ENCODE measurements at regions not wholly inside any gene's neighbourhood (a gene's known extent, or its start where the extent isn't known, plus 50 kb on each side); places are given as distances from the start of the nearest gene placed in this dataset.

GRCh38 chr18:77995593-77995992 lies 745.9 kb downstream of the GALR1 start:
- no peak for TF ChIP-seq BACH2 (CRISPR knock-in tag; IDR thresholded peaks at IDR 0.05; ENCODE audit: borderline replicate concordance)
- TF ChIP-seq OSR1 (CRISPR knock-in tag; IDR thresholded peaks at IDR 0.05) = no peak
- TF ChIP-seq, protein P1, sequence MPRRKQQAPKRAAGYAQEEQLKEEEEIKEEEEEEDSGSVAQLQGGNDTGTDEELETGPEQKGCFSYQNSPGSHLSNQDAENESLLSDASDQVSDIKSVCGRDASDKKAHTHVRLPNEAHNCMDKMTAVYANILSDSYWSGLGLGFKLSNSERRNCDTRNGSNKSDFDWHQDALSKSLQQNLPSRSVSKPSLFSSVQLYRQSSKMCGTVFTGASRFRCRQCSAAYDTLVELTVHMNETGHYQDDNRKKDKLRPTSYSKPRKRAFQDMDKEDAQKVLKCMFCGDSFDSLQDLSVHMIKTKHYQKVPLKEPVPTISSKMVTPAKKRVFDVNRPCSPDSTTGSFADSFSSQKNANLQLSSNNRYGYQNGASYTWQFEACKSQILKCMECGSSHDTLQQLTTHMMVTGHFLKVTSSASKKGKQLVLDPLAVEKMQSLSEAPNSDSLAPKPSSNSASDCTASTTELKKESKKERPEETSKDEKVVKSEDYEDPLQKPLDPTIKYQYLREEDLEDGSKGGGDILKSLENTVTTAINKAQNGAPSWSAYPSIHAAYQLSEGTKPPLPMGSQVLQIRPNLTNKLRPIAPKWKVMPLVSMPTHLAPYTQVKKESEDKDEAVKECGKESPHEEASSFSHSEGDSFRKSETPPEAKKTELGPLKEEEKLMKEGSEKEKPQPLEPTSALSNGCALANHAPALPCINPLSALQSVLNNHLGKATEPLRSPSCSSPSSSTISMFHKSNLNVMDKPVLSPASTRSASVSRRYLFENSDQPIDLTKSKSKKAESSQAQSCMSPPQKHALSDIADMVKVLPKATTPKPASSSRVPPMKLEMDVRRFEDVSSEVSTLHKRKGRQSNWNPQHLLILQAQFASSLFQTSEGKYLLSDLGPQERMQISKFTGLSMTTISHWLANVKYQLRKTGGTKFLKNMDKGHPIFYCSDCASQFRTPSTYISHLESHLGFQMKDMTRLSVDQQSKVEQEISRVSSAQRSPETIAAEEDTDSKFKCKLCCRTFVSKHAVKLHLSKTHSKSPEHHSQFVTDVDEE (CRISPR knock-in tag; IDR thresholded peaks at IDR 0.05) = no peak
- TF ChIP-seq CSDC2 (CRISPR knock-in tag; IDR thresholded peaks at IDR 0.05) = no peak
- no peak for TF ChIP-seq ZFP3 (CRISPR knock-in tag; IDR thresholded peaks at IDR 0.05)
- TF ChIP-seq ESRRG (CRISPR knock-in tag; IDR thresholded peaks at IDR 0.05) = no peak
- TF ChIP-seq ARNTL (CRISPR knock-in tag; IDR thresholded peaks at IDR 0.05; ENCODE audit: borderline replicate concordance, low read depth) = no peak
- no peak for TF ChIP-seq ZFP30 (CRISPR knock-in tag; IDR thresholded peaks at IDR 0.05)
- TF ChIP-seq CREB5 (CRISPR knock-in tag; IDR thresholded peaks at IDR 0.05; ENCODE audit: low read depth) = no peak
- no peak for TF ChIP-seq TOX (CRISPR knock-in tag; IDR thresholded peaks at IDR 0.05; ENCODE audit: borderline replicate concordance)
- TF ChIP-seq ZNF565 (CRISPR knock-in tag; conservative IDR thresholded peaks at IDR 0.05; ENCODE audit: low read depth) = no peak
- no peak for TF ChIP-seq PPARA (CRISPR knock-in tag; IDR thresholded peaks at IDR 0.05; ENCODE audit: borderline replicate concordance)
- TF ChIP-seq RARB (CRISPR knock-in tag; IDR thresholded peaks at IDR 0.05) = no peak
- TF ChIP-seq ZNF8 (CRISPR knock-in tag; IDR thresholded peaks at IDR 0.05) = no peak
- TF ChIP-seq PATZ1 (CRISPR knock-in tag; IDR thresholded peaks at IDR 0.05; ENCODE audit: borderline replicate concordance) = no peak
- ATAC-seq = no peak

DNA sequence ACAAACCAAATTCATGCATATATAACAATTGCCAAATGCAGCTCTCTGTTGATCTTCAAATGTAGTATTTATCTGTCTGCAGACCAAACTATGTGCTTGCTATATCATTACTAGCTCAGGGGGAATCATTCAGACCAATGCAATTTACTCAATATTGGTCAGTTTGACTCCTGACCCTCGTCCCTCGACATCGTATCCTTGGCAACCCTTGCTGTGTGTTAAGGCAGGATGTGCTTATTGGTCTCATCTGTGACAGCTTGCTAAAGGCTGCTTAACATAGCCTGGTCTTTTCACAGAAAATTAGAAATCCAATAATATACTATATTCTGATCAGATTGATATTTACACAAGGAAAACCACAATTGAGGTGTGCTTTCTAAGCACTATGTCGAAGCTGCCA lies 747.1 kb downstream of the GALR1 start:
- no peak for TF ChIP-seq ZFP3 (CRISPR knock-in tag; IDR thresholded peaks at IDR 0.05)
- no peak for TF ChIP-seq CSDC2 (CRISPR knock-in tag; IDR thresholded peaks at IDR 0.05)
- TF ChIP-seq ESRRG (CRISPR knock-in tag; IDR thresholded peaks at IDR 0.05) = no peak
- ATAC-seq = no peak

- no peak for ATAC-seq
- no peak for TF ChIP-seq ARNTL (CRISPR knock-in tag; IDR thresholded peaks at IDR 0.05; ENCODE audit: borderline replicate concordance, low read depth)
- TF ChIP-seq SNAI2 (CRISPR knock-in tag; IDR thresholded peaks at IDR 0.05) = no peak
- no peak for TF ChIP-seq TOX (CRISPR knock-in tag; IDR thresholded peaks at IDR 0.05; ENCODE audit: borderline replicate concordance)
- TF ChIP-seq ZFP30 (CRISPR knock-in tag; IDR thresholded peaks at IDR 0.05) = no peak
- no peak for TF ChIP-seq CSDC2 (CRISPR knock-in tag; IDR thresholded peaks at IDR 0.05)
- TF ChIP-seq ZFP3 (CRISPR knock-in tag; IDR thresholded peaks at IDR 0.05) = no peak
- TF ChIP-seq PATZ1 (CRISPR knock-in tag; IDR thresholded peaks at IDR 0.05; ENCODE audit: borderline replicate concordance) = no peak
These were observed 752.2 kb downstream of the GALR1 start for GRCh38 chr18:78001811-78002210.

GRCh38 chr18:78006006-78006773 lies 756.5 kb downstream of the GALR1 start:
- TF ChIP-seq, protein P2, sequence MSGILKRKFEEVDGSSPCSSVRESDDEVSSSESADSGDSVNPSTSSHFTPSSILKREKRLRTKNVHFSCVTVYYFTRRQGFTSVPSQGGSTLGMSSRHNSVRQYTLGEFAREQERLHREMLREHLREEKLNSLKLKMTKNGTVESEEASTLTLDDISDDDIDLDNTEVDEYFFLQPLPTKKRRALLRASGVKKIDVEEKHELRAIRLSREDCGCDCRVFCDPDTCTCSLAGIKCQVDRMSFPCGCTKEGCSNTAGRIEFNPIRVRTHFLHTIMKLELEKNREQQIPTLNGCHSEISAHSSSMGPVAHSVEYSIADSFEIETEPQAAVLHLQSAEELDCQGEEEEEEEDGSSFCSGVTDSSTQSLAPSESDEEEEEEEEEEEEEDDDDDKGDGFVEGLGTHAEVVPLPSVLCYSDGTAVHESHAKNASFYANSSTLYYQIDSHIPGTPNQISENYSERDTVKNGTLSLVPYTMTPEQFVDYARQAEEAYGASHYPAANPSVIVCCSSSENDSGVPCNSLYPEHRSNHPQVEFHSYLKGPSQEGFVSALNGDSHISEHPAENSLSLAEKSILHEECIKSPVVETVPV (CRISPR knock-in tag; IDR thresholded peaks at IDR 0.05) = no peak
- TF ChIP-seq ZNF565 (CRISPR knock-in tag; conservative IDR thresholded peaks at IDR 0.05; ENCODE audit: low read depth) (no peak), ZNF70 (CRISPR knock-in tag; IDR thresholded peaks at IDR 0.05) (no peak), ARNTL (CRISPR knock-in tag; IDR thresholded peaks at IDR 0.05; ENCODE audit: borderline replicate concordance, low read depth) (no peak)
- no peak for ATAC-seq
